OCI-LY3 (cell line): ENCODE measurements at regions not wholly inside any gene's neighbourhood (a gene's known extent, or its start where the extent isn't known, plus 50 kb on each side); places are given as distances from the start of the nearest gene placed in this dataset.

Experiments used
- H2AFZ ChIP-seq: fragments of 200-600, 300-600 bp; shearing (Covaris generic); 2 replicates; pipeline ENCODE4 v1.6.0; 2014; ENCODE audit warnings: antibody characterized with exemption, low read depth, low read length
- H3K27ac ChIP-seq: fragments of 200-600, 300-600 bp; sonication (generic); 2 replicates; pipeline ENCODE4 v1.5.1; 2014; ENCODE audit warnings: mild to moderate bottlenecking, low read length, moderate library complexity, mixed read lengths
- H3K27me3 ChIP-seq: fragments of 200-600, 300-600 bp; sonication (generic); 2 replicates; pipeline ENCODE4 v1.6.1; 2014; ENCODE audit warnings: low read depth, low read length, mixed read lengths
- H3K36me3 ChIP-seq: fragments of 200-600, 300-600 bp; sonication (generic); replicated peaks from 2 replicates; pipeline ENCODE3; 2014; ENCODE audit warnings: low read depth, low read length, mixed read lengths
- H3K4me1 ChIP-seq: fragments of 300-600, 200-600 bp; sonication (generic); 2 replicates; pipeline ENCODE4 v1.6.1; 2014; ENCODE audit warnings: low read length, mixed read lengths
- H3K4me2 ChIP-seq: fragments of 200-600, 300-600 bp; sonication (generic); 2 replicates; pipeline ENCODE4 v1.6.1; 2014; ENCODE audit warnings: low read length, mixed read lengths
- H3K4me3 ChIP-seq: fragments of 300-600, 200-600 bp; sonication (generic); 2 replicates; pipeline ENCODE4 v1.5.1; 2014; ENCODE audit warnings: antibody characterized with exemption, mild to moderate bottlenecking, low read length, moderate library complexity
- H3K79me2 ChIP-seq: fragments of 300-600, 200-600 bp; shearing (Covaris generic); 2 replicates; pipeline ENCODE4 v1.6.1; 2014; ENCODE audit warnings: mild to moderate bottlenecking, low read length, mixed read lengths
- H3K9ac ChIP-seq: fragments of 300-600, 200-600 bp; shearing (Covaris generic); 2 replicates; pipeline ENCODE4 v1.6.0; 2014; ENCODE audit warnings: mild to moderate bottlenecking, low read length, moderate library complexity
- H3K9me3 ChIP-seq: fragments of 200-600, 300-600 bp; shearing (Covaris generic); 2 replicates; pipeline ENCODE4 v1.6.1; 2014; ENCODE audit warnings: low read length, mixed read lengths; ENCODE audit not compliant: insufficient read depth
- H4K20me1 ChIP-seq: fragments of 200-600, 300-600 bp; sonication (generic); 2 replicates; pipeline ENCODE4 v1.6.1; 2016; ENCODE audit warnings: low read length, mixed read lengths; ENCODE audit not compliant: insufficient read depth
- EZH2phosphoT487 ChIP-seq: fragments of 200-600 bp; shearing (Covaris generic); IDR thresholded peaks from 2 replicates; pipeline ENCODE4 v1.6.1; 2018; ENCODE audit warnings: antibody characterized with exemption, mixed run types, low read depth
- TF ChIP-seq, protein P1 (sequence below): fragments of 200-600, 300-600 bp; sonication (generic); IDR thresholded peaks from 2 replicates; pipeline ENCODE4 v1.5.1; 2014; ENCODE audit warnings: antibody characterized with exemption, low read length, low read depth

DNA sequence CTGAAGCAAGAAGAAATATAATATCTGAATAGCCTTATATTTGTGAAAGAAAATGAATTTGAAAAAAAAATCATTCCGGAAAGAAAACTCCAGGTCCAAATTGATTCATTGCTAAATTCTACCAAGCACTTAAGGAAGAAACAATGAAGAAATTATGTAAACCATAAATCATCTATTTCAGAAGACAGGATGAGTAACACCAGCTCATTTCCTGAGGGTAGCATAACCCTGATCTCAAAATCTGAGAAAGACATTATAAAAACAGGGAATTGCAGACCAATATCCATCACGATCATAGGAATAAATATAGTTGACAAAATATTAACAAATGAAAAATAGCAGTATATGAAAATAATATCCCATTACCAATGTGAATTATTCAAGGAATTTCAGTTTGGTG lies 70.1 kb upstream of the RAB18 start:
- H3K4me1 ChIP-seq = no peaks in the 10 kb centered on the region
- no peak overlapping the region for H3K27ac ChIP-seq
- no peak for TF ChIP-seq EZH2phosphoT487
- TF ChIP-seq, protein P1, sequence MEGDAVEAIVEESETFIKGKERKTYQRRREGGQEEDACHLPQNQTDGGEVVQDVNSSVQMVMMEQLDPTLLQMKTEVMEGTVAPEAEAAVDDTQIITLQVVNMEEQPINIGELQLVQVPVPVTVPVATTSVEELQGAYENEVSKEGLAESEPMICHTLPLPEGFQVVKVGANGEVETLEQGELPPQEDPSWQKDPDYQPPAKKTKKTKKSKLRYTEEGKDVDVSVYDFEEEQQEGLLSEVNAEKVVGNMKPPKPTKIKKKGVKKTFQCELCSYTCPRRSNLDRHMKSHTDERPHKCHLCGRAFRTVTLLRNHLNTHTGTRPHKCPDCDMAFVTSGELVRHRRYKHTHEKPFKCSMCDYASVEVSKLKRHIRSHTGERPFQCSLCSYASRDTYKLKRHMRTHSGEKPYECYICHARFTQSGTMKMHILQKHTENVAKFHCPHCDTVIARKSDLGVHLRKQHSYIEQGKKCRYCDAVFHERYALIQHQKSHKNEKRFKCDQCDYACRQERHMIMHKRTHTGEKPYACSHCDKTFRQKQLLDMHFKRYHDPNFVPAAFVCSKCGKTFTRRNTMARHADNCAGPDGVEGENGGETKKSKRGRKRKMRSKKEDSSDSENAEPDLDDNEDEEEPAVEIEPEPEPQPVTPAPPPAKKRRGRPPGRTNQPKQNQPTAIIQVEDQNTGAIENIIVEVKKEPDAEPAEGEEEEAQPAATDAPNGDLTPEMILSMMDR = no peak
- H3K79me2 ChIP-seq = no peaks in the 10 kb centered on the region
- H4K20me1 ChIP-seq = no peaks in the 10 kb centered on the region
- no peaks in the 10 kb centered on the region for H3K27me3 ChIP-seq
- no peak overlapping the region for H2AFZ ChIP-seq
- no peaks in the 10 kb centered on the region for H3K9me3 ChIP-seq
- H3K36me3 ChIP-seq = no peaks in the 10 kb centered on the region
- H3K4me2 ChIP-seq = no peak overlapping the region
- H3K4me3 ChIP-seq = no peak overlapping the region
- no peak overlapping the region for H3K9ac ChIP-seq

DNA sequence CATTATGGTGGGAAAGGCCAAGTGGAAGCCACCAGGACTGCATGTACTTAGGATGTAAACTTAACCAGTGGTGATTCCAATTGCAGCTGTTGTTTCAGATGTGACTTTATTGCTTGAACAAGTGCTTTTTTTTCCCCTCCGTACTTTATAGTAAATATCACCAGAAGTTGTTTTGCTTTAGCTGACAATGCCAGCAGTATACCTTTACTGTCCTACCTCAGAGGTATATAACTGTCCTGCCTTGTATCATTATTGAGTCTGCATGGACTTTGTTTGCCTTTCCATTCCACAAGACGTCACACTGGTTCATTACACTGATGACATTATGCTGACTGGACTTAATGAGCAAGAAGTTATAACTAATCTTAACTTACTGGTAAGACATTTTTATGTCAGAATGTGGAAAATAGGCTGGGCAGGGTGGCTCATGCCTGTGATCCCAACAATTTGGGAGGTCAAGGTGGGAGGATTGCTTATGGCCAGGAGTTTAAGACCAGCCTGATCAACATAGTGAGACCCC lies 77.1 kb upstream of the RAB18 start:
- no peak overlapping the region for H3K4me2 ChIP-seq

DNA sequence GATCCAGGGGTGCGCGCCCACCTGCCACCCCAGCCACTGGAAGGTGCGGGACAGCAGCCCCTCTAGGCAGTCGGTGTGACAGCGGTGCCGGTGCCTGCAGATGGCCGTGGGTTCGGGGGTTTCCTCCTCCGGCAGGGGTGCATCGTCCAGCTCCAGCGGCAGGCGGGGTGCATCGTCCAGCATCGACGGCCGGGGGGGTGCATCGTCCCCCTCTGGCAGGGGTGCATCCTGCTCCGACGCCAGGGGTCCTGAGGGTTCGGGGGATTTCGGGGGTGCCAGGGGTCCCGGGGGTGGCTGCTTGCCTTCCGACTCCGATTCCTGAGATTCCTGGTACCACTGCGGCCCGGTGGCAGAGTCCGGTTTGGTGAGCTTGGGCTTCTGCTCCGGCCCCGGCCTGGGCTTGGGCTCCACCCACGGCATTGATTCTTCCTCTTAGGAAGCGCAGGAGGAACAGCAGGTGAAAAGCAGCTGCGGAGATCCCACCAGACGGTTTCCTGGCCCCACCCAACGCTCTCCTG lies 90.2 kb upstream of the RAB18 start:
- Histone ChIP-seq H3K4me1 (no peaks in the 10 kb centered on the region), H3K9me3 (no peaks in the 10 kb centered on the region), H3K4me2 (no peak overlapping the region), H3K36me3 (no peaks in the 10 kb centered on the region), H3K27me3 (no peaks in the 10 kb centered on the region), H3K9ac (no peak overlapping the region), H2AFZ (no peak overlapping the region), H3K4me3 (no peak overlapping the region), H4K20me1 (no peaks in the 10 kb centered on the region), H3K79me2 (no peaks in the 10 kb centered on the region), H3K27ac (no peak overlapping the region)
- TF ChIP-seq EZH2phosphoT487 = no peak
- TF ChIP-seq, protein P1 = no peak

More for the DNA sequence above, 77.1 kb upstream of the RAB18 start:
- H4K20me1 ChIP-seq = no peaks in the 10 kb centered on the region
- H3K79me2 ChIP-seq = no peaks in the 10 kb centered on the region
- no peak overlapping the region for H3K4me3 ChIP-seq
- H3K27me3 ChIP-seq = no peaks in the 10 kb centered on the region
- TF ChIP-seq, protein P1 = no peak
- TF ChIP-seq EZH2phosphoT487 = no peak
- no peaks in the 10 kb centered on the region for H3K9me3 ChIP-seq
- no peaks in the 10 kb centered on the region for H3K36me3 ChIP-seq
- no peak overlapping the region for H2AFZ ChIP-seq
- no peak overlapping the region for H3K27ac ChIP-seq
- no peak overlapping the region for H3K9ac ChIP-seq
- no peaks in the 10 kb centered on the region for H3K4me1 ChIP-seq

- Histone ChIP-seq H3K79me2 (no peaks in the 10 kb centered on the region), H3K9me3 (no peaks in the 10 kb centered on the region), H3K36me3 (no peaks in the 10 kb centered on the region), H4K20me1 (no peaks in the 10 kb centered on the region), H3K27ac (no peak overlapping the region), H2AFZ (no peak overlapping the region), H3K27me3 (no peaks in the 10 kb centered on the region), H3K4me1 (no peaks in the 10 kb centered on the region), H3K4me3 (no peak overlapping the region), H3K9ac (no peak overlapping the region), H3K4me2 (no peak overlapping the region)
- TF ChIP-seq, protein P1 = no peak
- TF ChIP-seq EZH2phosphoT487 = no peak
These were observed 90.7 kb upstream of the RAB18 start for GRCh38 chr10:27413387-27413786.
